Thyroid gland (tissue), 4 donors: ENCODE measurements at regions not wholly inside any gene's neighbourhood (a gene's known extent, or its start where the extent isn't known, plus 50 kb on each side); places are given as distances from the start of the nearest gene placed in this dataset.

Experiments
- DNase-seq, 2 donors: peaks; one replicate each; pipeline ENCODE4 v3.0.0-alpha.2; 2019
- H3K27ac ChIP-seq, 3 donors: fragments of 200-600 bp; sonication (generic); 1 replicate in 2 of 3; 2 replicates in 1 of 3; pipeline ENCODE4 v1.5.1; 2016 to 2019; ENCODE audit warnings: mild to moderate bottlenecking in 1 of 3, moderate library complexity in 1 of 3
- H3K27me3 ChIP-seq: fragments of 200-600 bp; sonication (generic); one replicate; pipeline ENCODE4 v1.5.1; 2019
- H3K36me3 ChIP-seq, 2 donors: fragments of 200-600 bp; sonication (generic); one replicate each; pipeline ENCODE4 v1.5.1; 2016 to 2019
- H3K4me1 ChIP-seq, 2 donors: fragments of 200-600 bp; sonication (generic); one replicate each; pipeline ENCODE4 v1.5.1; 2017 to 2019
- H3K4me3 ChIP-seq, 3 donors: fragments of 200-600 bp; sonication (generic); replicated peaks in 1 of 3; 1 replicate in 2 of 3; 2 replicates in 1 of 3; pipeline ENCODE4 v1.5.1; 2016; ENCODE audit warnings: mild to moderate bottlenecking in 1 of 3
- H3K9me3 ChIP-seq: fragments of 200-600 bp; sonication (generic); one replicate; pipeline ENCODE4 v1.5.1; 2017
- POLR2A ChIP-seq, 2 donors: fragments of 450-650 bp; IDR thresholded peaks; one replicate each; pipeline ENCODE4 v1.6.1; 2017; ENCODE audit warnings: antibody characterized with exemption in 2 of 2, mild to moderate bottlenecking in 2 of 2, moderate library complexity in 1 of 2
- WGBS, 2 donors: methylation state at CpG; one replicate each; pipeline ENCODE4 v1.1.5; 2017; 5-methylcytosine and 5-hydroxymethylcytosine counted together
- intact Hi-C: fragments of 100-400 bp; cut with DNase I; formaldehyde crosslinking; loops from one replicate; pipeline ENCODE4 v1.15.1; 2023
- TF ChIP-seq, protein P1 (sequence below), 6 experiments: fragments of 200-600 bp in 3 of 6; fragments of 450-650 bp in 3 of 6; sonication (generic) in 3 of 6; IDR thresholded peaks; one replicate each; pipeline ENCODE4 v1.5.1; 2016 to 2019; ENCODE audit warnings: antibody characterized with exemption in 6 of 6, mild to moderate bottlenecking in 2 of 6, inconsistent platforms in 1 of 6, moderate library complexity in 1 of 6

DNA sequence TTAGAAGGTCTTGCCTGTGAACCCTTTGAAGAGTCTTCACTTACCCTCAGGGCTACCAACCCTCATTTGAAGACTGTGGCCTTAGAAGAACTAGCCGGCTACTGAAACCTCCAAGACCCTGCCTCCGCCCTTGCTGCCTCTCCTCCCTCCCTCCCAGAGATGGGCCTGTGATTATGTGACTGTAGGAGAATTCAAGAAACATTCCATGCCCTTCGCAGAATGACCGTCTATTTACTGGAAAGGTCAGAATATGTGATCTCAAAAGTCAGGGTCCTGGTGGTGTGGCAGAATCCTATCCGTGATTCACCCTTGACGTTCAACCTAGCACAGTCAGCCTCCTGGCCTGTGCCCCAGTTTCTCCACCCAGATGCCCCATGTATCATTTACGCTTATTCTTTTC, 109.6 kb downstream of the CTNND1 start:
- Histone ChIP-seq H3K27me3 (no peaks in the 10 kb centered on the region), H3K27ac (no peak overlapping the region), H3K4me1 (no peaks in the 10 kb centered on the region), H3K4me3 (no peak overlapping the region), H3K9me3 (no peaks in the 10 kb centered on the region), H3K36me3 (no peaks in the 10 kb centered on the region)
- no peak for TF ChIP-seq POLR2A (IDR thresholded peaks at IDR 0.05)
- TF ChIP-seq, protein P1, sequence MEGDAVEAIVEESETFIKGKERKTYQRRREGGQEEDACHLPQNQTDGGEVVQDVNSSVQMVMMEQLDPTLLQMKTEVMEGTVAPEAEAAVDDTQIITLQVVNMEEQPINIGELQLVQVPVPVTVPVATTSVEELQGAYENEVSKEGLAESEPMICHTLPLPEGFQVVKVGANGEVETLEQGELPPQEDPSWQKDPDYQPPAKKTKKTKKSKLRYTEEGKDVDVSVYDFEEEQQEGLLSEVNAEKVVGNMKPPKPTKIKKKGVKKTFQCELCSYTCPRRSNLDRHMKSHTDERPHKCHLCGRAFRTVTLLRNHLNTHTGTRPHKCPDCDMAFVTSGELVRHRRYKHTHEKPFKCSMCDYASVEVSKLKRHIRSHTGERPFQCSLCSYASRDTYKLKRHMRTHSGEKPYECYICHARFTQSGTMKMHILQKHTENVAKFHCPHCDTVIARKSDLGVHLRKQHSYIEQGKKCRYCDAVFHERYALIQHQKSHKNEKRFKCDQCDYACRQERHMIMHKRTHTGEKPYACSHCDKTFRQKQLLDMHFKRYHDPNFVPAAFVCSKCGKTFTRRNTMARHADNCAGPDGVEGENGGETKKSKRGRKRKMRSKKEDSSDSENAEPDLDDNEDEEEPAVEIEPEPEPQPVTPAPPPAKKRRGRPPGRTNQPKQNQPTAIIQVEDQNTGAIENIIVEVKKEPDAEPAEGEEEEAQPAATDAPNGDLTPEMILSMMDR (IDR thresholded peaks at IDR 0.05), result no peak
- intact Hi-C loops, result no loop called here
- DNase-seq, result no peak
- 74 to 91% methylated on average over 7 of the region's 7 CpGs for WGBS, 2 donors

DNA sequence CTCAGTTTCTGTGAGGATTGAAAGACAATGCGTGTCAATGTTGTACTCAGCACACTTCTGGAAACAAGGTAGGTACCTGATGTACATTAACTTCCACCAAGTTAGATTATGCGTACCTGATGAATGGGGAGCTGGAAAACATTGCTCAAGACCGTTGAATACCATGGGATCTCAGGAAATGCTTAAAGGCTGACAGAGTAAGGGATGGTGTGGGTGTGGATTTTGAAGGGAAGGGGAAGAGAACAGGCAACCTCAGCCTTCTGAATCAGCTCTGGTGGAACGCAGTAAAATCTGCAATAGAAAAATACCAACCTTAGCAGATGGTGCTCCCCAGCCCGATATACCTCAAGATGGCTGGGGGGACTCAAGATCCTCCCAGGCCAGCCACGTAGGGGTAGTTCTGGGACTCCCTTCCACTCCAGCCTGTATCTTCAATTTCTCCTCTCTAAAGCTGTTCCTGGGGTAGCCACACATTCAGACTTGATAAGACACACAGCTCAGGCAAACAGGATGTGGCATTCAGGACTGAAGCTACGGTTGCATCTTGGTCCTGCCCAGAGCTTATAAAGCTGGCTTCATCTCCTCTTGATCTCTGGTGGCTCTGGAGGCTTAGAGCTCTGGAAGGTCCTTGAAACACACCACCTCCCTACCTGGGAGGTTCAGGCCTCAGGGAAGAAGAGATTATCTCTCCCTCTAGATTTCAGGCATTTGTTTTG, 111.8 kb downstream of the CTNND1 start:
- DNase-seq, result no peak
- TF ChIP-seq, protein P1 (IDR thresholded peaks at IDR 0.05), result no peak
- TF ChIP-seq POLR2A (IDR thresholded peaks at IDR 0.05), result no peak
- Histone ChIP-seq H3K27me3 (no peaks in the 10 kb centered on the region), H3K9me3 (no peaks in the 10 kb centered on the region), H3K27ac (no peak overlapping the region), H3K4me3 (no peak overlapping the region), H3K4me1 (no peaks in the 10 kb centered on the region), H3K36me3 (no peaks in the 10 kb centered on the region)
- WGBS, 2 donors, result 85 to 88% methylated on average over 7 of the region's 7 CpGs
- intact Hi-C loops, result no loop called here

DNA sequence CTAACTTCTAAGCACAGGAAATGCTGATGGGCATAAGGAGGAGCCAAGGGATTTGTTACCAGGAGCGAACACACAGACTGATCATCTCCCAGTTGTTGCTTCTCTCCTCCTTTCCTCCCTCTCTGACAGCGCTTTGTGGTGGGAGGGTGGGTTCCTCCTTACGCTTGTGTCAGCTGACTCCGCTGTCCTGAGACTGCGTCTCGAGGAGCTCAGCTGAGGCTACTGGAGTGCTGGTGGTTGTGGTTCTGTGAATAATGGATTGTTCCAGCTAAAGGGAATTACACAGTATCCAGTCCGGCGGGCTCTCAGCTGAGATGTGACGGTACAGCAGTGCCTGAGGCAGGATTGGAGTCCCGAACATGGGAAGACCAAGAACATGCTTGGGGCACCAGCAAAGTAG, 113.4 kb downstream of the CTNND1 start:
- Histone ChIP-seq H3K9me3 (no peaks in the 10 kb centered on the region), H3K27me3 (no peaks in the 10 kb centered on the region), H3K36me3 (no peaks in the 10 kb centered on the region), H3K4me1 (no peaks in the 10 kb centered on the region), H3K27ac (no peak overlapping the region), H3K4me3 (no peak overlapping the region)
- 72 to 74% methylated on average over 10 of the region's 10 CpGs for WGBS, 2 donors
- TF ChIP-seq, protein P1 (IDR thresholded peaks at IDR 0.05), result no peak
- TF ChIP-seq POLR2A (IDR thresholded peaks at IDR 0.05), result no peak
- intact Hi-C loops, result no loop called here
- DNase-seq, result no peak

DNA sequence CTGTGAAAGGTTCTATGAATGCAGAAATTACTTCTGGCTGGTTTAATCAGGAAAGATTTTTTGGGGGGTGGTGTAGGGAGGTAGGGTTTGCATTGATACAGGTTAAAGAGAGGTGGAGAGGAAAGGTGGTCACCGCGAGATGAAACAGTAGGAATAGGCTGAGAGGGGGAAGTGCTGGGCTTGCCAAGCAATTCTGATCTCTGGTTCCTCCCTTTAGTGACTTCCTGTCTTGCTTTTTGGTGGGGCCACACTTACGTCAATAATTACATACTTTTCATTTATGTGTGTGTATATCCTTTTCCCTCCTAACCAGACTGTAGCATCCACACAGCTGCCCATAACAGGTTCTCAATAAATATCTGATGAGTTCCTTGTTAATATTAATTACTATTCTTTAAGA, 120.0 kb downstream of the CTNND1 start:
- no peak for DNase-seq

DNA sequence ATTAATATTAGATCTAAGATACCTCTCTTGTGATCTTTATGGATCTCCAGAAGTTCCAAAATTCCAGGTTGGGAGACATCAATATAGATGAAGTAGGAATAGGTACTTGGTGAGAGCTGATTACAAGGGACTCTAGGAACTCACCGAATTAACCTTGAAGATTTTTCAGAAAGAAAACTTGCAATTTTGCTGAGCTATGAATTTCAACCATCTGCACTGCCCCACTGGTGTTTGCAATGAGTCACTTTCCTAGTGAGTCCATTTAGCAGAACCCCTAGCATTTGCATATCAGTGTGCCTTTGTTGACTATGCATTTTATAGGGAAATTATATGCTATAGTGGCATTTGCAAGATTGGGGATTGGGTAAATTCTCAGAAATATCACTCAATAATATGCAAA, 122.0 kb downstream of the CTNND1 start:
- H3K36me3 ChIP-seq, result no peaks in the 10 kb centered on the region
- no peak for DNase-seq
- H3K27ac ChIP-seq, result no peak overlapping the region
- H3K27me3 ChIP-seq, result no peaks in the 10 kb centered on the region
- intact Hi-C loops, result no loop called here
- no peaks in the 10 kb centered on the region for H3K4me1 ChIP-seq
- no peak overlapping the region for H3K4me3 ChIP-seq
- H3K9me3 ChIP-seq, result no peaks in the 10 kb centered on the region
- TF ChIP-seq, protein P1 (IDR thresholded peaks at IDR 0.05), result no peak
- TF ChIP-seq POLR2A (IDR thresholded peaks at IDR 0.05), result no peak
- WGBS, 2 donors, result 92 to 93% methylated on average over 1 of the region's 1 CpG

More for the DNA sequence above, 120.0 kb downstream of the CTNND1 start:
- no peak for TF ChIP-seq POLR2A (IDR thresholded peaks at IDR 0.05)
- TF ChIP-seq, protein P1 (IDR thresholded peaks at IDR 0.05), result no peak
- H3K27me3 ChIP-seq, result no peaks in the 10 kb centered on the region
- H3K4me1 ChIP-seq, result no peaks in the 10 kb centered on the region
- intact Hi-C loops, result no loop called here
- H3K9me3 ChIP-seq, result no peaks in the 10 kb centered on the region
- no peaks in the 10 kb centered on the region for H3K36me3 ChIP-seq
- H3K4me3 ChIP-seq, result no peak overlapping the region
- no peak overlapping the region for H3K27ac ChIP-seq
- WGBS, 2 donors, result 78 to 79% methylated on average over 3 of the region's 3 CpGs
